Activated T-cell treated with anti-CD3 and anti-CD28 coated beads, Interleukin-2, amount 50 U/mL, for 48 hours (primary cell): ENCODE measurements at regions not wholly inside any gene's neighbourhood (a gene's known extent, or its start where the extent isn't known, plus 50 kb on each side); places are given as distances from the start of the nearest gene placed in this dataset.

Experiments
- DNase-seq, 2 experiments: peaks; one replicate each; pipeline ENCODE4 v3.0.0-alpha.2; 2020

DNA sequence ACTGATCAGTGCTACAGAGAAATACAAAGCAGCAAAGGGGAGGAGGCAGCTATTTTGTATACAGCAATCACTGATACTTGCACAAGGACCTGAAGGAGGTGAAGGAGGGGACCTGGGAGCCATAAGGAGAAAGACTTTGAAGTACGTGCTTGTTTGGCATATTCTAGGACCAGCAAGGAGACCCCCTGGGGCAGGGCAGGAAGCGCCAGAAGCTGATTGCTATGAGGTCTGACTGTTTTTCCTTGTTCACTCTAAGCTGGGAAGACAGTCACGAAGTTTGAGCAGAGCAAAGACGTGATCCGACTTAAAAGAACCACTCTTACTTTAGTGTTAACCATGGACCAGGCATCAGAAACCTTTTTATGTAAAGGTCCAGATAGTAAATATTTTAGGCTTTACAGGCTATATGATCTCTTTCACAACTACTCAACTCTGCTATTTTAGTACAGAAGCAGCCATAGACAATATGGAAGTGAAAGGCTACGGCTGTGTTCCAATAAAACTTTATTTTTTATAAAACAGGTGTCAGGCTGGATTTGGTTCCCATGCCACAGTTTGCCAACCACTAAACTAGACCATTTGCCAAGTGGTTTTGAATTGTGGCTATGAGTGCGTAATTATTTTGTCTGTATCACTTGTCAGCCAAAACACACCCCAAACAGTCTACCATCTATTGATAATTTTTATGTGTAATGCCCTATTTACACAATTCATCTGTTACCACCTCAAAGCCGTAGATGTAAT lies 217.9 kb downstream of the PRL start:
- DNase-seq = no peak

DNA sequence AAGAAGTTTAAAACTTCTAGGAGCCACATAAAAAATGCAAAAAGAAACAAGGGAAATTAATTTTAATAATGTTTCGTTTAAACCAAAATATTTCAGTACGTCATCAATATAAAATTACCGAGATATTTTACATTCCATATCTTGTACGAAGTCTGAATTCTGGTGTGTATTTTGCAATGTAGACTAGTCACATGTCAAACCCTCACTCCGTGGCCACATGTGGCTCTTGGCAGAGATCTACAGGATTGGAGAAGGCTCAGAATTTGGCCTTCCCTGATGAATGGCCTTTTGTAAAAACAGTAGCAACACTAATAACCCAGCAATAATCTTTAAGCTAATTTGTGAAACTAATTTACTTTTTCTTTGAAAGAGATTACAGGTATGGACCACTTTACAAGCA lies 217.1 kb downstream of the PRL start:
- no peak for DNase-seq

DNA sequence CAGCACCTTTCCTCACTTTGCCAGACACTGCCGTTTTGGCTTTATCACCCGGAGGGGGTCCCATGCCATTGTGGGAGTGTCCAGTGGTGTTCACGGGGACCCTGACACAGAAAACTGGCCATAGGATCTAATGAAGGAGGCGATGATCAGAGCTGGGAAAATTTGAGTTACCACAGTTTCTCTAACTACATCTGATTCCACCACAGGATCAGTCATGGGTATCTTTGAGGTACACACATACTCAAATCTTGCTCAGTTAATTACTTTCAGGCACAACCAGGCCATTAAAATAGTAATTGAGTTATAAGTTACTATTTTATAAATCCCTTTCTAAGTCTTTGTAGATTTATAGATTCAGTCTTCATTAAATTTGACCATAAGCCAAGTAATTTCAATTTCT lies 215.1 kb downstream of the PRL start:
- no peak for DNase-seq

DNA sequence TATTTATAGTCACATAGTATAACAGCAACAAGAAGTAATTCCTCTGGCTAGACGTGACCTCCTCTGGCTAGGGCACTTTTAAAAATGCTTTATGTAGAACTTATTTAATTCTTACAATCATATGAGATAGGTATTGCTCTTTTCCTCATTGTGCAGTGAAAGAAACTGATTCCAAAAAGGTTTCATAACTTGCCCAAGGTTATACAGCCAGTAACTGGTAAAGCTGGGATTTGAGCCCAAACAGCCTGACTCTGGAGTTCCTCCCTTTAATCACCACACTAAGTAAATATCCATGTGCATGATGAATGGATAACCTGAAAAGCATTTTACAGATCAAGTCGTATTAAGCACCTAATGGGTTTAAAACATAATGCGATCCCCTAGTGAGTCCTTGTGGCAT lies 214.6 kb downstream of the PRL start:
- no peak for DNase-seq

DNA sequence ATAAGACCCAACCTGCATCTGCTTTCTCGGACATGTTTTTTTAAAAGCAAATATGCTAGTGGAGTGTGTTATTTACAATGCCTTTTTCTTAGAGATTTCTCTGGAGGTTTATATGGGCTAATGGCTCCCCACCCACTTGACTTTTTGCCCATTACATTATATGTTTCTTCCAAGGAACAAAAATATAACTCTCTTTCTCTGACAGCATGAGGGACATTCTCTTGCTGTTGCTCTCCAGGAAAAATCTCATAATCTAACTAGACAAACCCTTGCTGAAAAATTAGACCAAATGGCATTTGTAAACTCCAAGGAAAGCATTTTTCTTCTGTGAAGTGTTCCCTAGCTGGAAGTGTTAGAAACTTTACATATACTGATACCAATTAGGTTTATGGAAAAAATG lies 213.7 kb downstream of the PRL start:
- DNase-seq = no peak

DNA sequence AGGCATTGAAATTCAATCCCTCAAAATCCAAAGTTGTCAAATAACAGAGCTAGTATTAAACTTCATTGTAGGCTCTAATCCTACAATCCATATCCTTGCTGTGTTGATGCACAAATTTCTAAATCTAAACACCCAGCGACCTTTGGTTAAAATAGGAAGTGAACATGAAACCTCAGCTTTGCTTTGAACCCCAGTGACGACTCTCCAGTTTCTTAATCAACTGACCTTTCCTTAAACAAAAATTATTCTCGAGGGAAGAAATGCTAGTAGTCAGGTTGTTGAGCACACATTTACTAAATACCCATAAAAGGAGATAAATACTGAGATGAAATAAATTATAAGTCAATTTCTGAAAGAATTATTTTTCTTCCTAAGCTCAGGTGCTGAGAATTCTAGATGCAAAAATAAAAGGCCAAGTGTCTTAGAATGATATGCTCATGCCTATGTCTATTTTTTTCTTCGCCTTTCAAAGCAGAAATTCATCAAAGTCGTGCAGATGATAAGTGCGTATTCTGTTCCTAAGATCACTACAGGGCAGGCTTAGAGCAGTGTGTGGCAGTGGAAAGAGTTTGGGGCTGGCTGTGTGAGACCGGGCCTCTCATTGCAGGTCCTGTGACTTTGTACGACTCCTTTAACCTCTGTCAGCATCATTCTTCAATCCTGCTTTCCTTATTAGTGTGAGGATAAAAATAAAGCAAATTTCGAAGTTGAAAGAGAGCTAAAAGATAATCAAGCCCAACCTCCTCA lies 208.7 kb downstream of the PRL start:
- no peak for DNase-seq

DNA sequence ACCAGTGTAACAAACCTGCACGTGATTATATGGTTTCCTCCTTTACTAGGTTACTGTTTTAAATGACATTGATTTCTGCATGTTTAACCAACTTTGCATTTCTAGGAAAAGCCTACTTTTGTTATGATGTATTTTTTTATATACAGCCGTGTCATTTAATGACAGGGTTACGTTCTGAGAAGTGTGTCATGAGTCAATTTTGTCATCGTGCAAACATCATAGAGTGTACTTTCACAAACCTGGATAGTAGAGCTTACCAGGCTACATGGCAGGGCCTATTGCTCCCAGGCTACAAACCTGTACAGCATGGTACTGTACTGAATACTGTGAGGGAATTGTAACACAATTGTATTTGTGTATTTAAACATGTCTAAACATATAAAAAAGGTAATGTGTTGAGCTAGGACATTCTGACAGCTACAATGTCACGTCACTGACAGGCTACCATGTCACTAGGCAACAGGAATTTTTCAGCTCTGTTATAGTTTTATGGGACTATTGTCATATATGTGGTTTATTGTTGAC lies 205.3 kb downstream of the PRL start:
- no peak for DNase-seq

DNA sequence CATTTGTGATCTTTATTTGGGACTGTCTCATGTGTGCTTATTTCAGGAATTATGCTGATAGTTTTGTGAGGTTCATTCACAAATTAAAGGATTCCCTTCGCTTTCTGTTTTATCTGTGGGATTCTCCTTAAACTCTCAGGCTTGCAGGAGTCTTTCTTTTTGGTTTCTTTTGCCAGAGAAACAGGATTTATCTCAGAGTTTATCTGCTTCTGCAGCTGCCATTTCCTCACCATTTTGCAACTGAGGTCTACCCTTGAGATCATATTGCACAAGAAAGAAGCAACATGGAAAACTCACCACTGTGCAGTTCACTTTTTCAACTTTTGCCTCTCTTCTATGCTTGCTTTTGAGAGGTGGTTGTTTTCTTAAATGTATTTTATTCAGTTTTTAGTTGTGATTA lies 201.0 kb downstream of the PRL start:
- no peak for DNase-seq

DNA sequence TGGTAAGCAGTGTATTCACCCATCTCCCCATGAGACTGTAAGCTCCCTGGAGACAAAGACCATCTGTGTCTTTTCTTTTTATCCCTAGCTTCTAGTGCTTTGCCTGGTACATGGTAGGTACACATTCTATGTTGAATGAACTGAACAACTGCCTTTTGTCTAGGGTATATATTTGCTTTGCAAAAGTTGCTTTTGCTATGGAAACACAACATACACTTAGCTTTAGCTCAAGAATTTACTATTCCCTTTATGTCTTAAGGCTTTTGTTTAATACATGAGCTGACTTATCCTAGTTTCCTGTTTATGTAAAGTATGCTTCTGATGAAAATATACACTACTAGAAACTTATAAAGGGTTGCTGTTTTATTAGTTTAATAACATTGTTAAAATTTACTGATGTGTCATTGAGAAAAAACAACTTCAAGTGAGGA lies 198.2 kb downstream of the PRL start:
- no peak for DNase-seq

DNA sequence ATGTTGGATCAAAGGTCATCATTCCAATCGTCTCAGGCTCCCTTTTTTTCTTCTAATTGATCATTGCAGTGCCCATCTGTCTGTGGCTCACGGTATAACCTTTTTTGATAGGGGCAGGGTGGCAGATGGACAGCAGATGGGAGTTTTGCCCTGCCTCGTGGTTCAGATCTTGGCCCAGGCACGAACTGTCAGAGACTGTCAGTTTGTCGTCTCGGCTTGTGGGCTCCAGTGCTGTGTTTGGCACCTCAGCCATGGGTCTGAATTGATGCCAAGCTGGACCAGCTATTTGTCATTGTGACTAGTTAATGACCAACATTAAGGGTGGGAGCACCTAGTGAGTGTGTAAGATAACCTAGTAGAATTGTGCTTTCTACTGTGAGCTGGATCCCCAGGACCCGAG lies 197.6 kb downstream of the PRL start:
- no peak for DNase-seq

DNA sequence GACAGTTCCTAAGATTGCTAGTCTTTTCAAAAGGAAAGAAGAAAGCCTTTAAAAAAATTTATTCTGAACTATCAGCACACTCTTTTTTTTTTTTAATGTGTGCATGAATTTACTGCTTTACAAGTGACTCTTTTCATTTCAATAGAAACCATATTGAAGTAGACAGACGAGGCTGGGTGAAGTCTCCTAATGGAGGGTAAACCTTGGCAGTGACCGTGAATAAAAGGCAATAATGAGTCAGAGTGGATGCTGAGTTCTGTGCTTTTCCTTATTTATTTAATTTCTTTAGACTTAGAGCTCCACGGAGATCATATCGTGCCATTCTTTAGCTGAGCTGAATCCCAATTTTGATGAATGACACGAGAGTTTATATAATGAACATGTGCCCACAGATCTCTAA lies 196.9 kb downstream of the PRL start:
- DNase-seq = no peak

DNA sequence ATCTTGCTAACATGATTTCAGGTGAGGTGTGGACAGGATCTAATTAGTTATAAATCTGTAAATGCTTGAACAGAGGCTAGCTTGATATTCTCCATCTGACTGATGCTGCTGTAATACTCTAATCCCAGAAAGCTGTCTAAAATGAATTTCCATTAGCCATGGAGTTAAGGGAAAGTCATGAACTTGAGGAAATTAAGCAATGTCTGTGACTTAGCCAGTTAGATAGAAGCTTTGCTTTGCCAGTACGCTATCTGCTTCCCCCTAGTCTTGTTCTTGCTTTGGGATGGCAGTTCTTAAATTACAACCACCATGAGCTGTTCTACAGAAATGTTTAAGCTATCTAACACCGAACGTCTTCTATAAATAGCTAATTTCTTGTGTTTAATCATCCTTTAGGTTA lies 195.7 kb downstream of the PRL start:
- no peak for DNase-seq

DNA sequence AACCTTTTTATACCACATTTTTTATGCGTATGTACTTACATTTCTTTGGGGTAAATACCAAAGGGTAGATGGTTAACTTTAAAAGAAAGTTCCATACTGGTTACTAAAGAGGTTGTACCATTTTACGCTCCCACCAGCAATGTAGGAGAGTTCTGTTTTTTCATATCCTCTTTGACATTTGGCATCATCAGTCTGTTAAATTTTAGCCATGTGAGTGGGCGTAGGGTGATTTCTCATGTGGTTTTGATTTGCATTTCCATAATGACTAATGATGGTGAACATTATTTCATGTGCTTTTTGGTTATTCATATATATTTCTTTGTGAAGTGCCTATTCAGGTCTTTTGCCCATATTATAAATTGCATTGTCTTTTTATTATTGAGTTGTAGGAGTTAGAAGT lies 194.2 kb downstream of the PRL start:
- no peak for DNase-seq

DNA sequence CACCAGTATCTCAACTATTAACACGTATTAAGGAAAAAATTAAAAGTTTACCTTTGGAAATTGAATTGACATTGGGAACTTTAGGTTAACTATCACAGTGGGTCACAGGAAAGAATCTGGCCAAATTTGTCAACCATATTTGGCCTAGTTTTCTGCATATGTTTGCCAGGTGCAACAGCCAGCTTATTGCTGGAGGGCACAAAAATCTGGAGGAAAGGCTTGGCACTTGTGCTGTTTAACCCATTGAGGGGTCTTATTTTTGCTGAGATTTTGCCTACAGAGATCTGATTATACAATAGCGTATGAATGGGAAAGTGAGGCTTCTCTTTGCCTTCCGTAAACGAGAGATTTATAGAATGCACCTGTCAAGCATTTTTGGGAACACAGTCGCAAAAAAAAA lies 190.4 kb downstream of the PRL start:
- no peak for DNase-seq

DNA sequence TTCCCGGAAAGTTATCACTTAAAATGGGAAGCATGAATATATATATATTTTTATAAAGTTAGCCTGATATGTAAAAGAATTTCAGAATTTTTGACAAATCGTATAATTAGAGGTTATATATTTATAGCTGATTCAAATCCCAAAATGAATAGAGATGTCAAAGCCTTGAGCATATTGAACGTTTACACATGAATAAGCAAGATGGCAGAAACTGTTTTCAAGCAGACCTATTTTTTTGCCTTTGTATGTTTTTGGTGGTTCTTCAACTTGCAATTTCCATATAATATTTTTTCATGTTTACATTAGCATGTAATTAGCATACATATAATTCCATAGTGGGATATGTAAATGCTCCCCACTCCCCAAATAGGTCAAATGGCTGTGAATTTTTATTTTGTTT lies 189.9 kb downstream of the PRL start:
- no peak for DNase-seq

DNA sequence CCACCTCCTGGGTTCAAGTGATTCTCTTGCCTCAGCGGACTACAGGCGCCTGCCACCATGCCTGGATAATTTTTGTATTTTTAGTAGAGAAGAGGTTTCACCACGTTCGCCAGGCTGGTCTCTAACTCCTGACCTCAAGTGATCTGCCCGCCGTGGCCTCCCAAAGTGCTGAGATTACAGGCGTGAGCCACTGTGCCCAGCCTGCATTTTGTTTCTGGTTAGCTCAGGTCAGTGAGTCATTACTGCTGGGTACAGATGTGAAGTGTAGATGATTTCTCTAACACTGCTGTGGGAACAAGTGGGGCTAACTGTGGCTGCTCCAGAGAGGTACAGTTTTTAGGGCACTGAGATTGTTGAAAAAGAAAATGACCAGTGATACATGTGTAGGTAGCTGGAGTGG lies 188.6 kb downstream of the PRL start:
- DNase-seq = no peak

DNA sequence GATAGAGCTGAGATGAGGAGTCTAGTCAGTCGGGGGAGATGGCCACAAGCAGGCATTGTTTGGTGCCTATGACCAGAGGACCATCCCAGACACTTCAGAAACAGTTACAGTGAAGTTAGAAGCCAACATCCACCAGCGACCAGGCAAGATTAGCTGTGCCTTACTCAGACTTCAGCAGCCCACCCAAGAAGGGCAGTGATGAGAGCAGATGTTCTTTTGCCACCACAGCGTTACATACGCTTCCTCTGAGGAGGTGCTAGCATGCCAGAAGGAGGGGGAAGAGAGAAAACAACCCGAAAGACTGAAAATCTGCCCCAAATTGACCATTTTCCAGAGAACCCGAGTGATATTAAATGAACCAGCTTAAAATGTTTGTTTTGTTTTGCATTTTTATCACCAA lies 186.8 kb downstream of the PRL start:
- DNase-seq = no peak

DNA sequence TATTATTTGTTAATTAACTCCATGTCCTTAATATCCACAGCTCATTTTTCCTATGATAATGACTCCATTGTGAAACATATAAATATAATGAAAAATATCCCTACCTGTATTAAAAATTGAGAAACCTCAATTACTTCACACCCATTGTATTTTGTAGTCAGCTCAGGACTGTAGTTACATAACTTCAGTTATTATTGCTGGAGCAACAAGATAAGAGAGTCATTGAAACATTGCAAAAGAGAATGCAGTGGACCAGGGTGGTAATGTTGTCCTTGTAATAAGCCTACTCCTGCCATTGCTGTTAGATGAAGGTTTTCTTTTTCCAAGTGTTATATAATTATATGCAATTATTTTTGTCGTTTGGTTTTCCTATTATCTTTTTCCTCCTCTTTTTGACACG lies 184.4 kb downstream of the PRL start:
- no peak for DNase-seq

DNA sequence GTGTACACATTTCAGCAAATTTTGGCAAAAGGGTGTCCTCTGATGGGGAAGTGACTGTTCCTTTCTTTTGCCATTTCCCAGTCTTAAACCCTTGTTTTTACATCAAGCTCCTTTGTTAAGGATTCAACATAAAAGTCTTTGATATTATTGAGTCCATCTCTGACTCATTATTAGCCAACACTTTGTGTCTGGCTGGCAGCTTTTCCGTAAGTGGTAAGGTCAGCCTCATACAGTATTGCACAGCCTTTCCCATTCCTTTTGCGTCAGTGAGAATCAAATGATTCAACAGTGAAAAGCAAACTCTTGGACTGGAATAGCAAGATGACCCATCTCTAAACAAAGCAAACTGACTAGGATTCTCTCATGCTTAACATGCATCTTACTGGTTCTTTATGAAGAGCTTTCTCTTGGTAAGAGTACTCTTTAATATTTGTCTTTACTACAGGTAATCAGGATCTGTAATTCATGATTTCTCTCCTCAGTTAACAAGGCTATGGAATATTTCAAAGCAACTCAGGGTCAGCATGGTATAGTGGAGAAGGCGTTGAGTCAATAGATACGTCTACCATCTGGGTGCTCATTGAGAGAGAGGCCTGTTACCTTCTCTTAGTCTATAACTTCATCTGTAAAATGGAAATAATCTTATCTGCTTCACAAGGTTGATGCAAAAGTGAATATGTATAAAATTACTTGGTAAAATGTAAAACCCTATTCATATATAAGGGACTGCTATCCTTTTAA lies 183.6 kb downstream of the PRL start:
- DNase-seq = no peak

DNA sequence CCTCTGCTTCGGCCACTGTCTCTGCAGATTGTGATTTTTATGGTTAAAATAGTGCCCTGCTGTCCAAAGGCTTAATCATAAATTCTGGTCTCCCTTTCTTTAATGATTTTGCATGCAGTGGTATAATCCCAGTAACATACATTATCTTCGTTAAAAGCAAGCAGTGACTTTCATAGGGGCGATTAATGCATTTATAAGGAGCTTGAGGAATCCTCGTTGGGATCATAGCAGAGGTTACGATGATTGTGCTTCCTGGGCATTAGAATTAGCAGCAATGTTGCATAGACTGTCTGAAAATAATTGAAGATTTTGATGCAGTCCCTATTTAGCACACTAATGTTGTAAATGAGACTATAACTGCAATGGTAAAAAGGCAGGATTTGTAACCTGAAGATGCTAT lies 181.3 kb downstream of the PRL start:
- no peak for DNase-seq

DNA sequence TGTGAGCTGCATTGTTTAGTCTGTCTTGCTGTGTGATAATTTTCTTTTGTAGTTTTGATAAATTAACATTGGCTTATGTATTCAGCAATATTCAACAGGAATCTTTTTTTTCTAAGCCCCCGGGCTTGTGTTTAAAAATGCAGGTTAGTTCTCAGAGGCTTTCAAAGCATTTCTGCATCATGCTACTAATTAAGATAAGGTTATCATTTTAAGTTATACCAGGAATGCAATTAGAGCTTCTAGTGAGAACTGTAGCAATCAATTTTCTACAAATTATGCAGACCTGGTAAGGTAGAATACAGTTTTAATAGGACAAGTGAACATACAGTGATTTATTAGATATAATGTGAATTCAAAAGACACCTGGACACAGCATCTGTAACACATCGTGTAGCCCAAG lies 179.2 kb downstream of the PRL start:
- DNase-seq = no peak

DNA sequence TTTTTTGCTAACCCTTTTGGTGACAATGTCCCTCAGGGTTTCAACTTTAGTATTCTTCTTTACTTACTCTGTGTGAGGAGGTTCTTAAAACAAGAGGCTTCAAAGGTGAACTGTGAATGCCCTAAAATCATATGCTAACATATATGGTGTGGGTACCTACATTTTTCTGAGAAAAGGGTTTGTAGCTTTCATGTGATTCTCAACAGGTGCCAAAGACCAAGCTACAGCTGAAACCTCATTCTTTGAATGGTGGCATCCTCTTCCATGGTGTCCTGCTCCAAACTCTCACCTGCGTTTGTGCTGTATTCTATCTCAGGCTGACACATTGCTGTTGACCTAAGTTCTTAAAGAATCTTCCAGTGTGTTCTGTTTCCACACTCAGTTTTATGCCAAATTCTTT lies 177.3 kb downstream of the PRL start:
- DNase-seq = no peak

DNA sequence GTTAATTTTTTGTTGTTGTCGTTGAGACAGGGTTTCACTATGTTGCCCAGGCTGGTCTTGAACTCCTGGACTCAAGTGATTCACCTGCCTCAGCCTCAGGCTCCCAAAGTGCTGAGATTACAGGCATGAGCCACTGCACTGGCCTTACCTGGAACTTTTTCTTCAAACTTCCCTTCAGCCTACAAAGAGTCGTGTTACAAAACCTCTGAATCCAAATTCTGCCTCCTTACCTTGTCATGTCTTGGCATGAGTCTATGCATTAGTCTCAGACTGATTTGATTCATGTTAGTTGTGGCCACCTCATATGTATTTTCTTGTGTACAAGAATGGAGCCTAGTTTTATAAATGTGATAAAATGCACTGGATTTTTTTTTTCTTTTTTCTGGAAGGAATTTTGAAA lies 172.1 kb downstream of the PRL start:
- no peak for DNase-seq

DNA sequence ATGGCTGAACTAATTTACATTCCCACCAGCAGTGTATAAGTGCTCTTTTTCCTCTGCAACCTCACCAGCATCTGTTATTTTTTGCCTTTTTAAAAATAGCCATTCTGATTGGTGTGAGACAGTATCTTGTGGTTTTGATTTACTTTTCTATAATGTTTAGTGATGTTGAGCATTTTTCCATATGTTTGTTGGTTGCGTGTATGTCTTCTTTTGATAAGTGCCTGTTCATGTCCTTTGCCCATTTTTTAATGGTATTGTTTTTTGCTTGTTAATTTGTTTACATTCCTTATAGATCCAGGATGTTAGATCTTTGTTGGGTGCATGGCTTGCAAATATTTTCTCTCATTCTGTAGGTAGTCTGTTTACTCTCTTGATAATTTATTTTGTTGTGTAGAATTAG lies 169.9 kb downstream of the PRL start:
- no peak for DNase-seq
